HG02571 (cell line): ENCODE measurements at regions not wholly inside any gene's neighbourhood (a gene's known extent, or its start where the extent isn't known, plus 50 kb on each side); places are given as distances from the start of the nearest gene placed in this dataset.
"Not testable (repeated sequence)": the region's sequence is repeated elsewhere in the genome, so short reads cannot be mapped to it uniquely, and the experiment has no call there.

Experiments used
- ATAC-seq: cut with Tn5 transposase; IDR thresholded peaks from one replicate; pipeline ENCODE4 v1.9.1; 2021; ENCODE audit warnings: mild to moderate bottlenecking, moderate library complexity; ENCODE audit not compliant: unreplicated experiment

GRCh38 chr2:175690113-175690837 is 311.8 kb downstream of the LNPK start:
- no peak for ATAC-seq

- ATAC-seq = no peak
Observed at GRCh38 chr2:175688243-175688642, 313.8 kb downstream of the LNPK start.

GRCh38 chr2:175687465-175687864 is 314.6 kb downstream of the LNPK start:
- no peak for ATAC-seq

- no peak for ATAC-seq
Observed at GRCh38 chr2:175686002-175686401, 316.1 kb downstream of the LNPK start.

- ATAC-seq = no peak
Observed at GRCh38 chr2:175684466-175684865, 317.6 kb downstream of the LNPK start.

- no peak for ATAC-seq
Observed at GRCh38 chr2:175679728-175680127, 322.3 kb downstream of the LNPK start.

- ATAC-seq = no peak
Observed at GRCh38 chr2:175679231-175679630, 322.8 kb downstream of the LNPK start.

GRCh38 chr2:175677880-175678279 is 324.2 kb downstream of the LNPK start:
- no peak for ATAC-seq

- no peak for ATAC-seq
Observed at GRCh38 chr2:175676813-175677212, 325.3 kb downstream of the LNPK start.

- not testable (repeated sequence) for ATAC-seq
Observed at GRCh38 chr2:175668804-175669203, 333.3 kb downstream of the LNPK start.

- ATAC-seq = no peak
Observed at GRCh38 chr2:175662335-175662734, 339.7 kb downstream of the LNPK start.

GRCh38 chr2:175648577-175649063 is 353.4 kb downstream of the LNPK start:
- no peak for ATAC-seq

- no peak for ATAC-seq
Observed at GRCh38 chr2:175647058-175647457, 355.0 kb downstream of the LNPK start.

GRCh38 chr2:175640655-175641054 is 361.4 kb downstream of the LNPK start:
- no peak for ATAC-seq

- ATAC-seq = no peak
Observed at GRCh38 chr2:175633227-175633626, 368.8 kb downstream of the LNPK start.

- no peak for ATAC-seq
Observed at GRCh38 chr2:175631245-175631623, 370.8 kb downstream of the LNPK start.

- no peak for ATAC-seq
Observed at GRCh38 chr2:175630280-175631244, 371.5 kb downstream of the LNPK start.

GRCh38 chr2:175628243-175628642 is 373.8 kb downstream of the LNPK start:
- no peak for ATAC-seq

- no peak for ATAC-seq
Observed at GRCh38 chr2:175627405-175627804, 374.7 kb downstream of the LNPK start.

- ATAC-seq = no peak
Observed at GRCh38 chr2:175626796-175627195, 375.3 kb downstream of the LNPK start.

GRCh38 chr2:175624785-175625184 is 377.3 kb downstream of the LNPK start:
- no peak for ATAC-seq
